ENCODE measurements at regions not wholly inside any gene's neighbourhood (a gene's known extent, or its start where the extent isn't known, plus 50 kb on each side); places are given as distances from the start of the nearest gene placed in this dataset.

DNA sequence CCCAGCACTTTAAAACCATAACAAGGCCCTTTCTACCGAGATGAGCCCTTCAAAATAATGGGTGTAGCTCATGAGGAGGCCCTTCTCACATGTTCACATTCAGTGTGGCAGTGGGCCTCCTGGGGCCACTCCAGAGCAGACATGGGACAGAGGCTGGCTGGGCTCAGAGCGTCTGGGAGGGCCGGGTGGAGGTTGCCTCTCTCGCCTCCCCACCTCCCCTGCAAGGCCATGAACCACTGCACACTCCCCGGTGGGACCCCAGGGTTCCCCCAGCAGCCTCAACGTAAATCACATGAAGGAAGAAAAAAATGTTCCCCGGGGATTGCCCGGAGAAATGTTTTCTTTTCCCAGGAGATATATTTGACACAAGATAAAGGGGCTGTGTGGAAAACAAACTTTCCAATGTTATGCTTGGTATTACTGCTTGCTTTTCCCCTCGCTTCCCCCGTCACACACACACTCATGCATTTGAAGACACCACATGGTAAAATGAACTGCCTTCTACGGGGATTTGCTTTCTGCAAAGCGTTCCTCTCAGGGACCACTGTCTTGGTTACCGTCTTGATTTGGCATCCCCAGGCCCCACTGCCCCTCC, 190.7 kb upstream of the CCND2 start:
- TF ChIP-seq, protein P1, sequence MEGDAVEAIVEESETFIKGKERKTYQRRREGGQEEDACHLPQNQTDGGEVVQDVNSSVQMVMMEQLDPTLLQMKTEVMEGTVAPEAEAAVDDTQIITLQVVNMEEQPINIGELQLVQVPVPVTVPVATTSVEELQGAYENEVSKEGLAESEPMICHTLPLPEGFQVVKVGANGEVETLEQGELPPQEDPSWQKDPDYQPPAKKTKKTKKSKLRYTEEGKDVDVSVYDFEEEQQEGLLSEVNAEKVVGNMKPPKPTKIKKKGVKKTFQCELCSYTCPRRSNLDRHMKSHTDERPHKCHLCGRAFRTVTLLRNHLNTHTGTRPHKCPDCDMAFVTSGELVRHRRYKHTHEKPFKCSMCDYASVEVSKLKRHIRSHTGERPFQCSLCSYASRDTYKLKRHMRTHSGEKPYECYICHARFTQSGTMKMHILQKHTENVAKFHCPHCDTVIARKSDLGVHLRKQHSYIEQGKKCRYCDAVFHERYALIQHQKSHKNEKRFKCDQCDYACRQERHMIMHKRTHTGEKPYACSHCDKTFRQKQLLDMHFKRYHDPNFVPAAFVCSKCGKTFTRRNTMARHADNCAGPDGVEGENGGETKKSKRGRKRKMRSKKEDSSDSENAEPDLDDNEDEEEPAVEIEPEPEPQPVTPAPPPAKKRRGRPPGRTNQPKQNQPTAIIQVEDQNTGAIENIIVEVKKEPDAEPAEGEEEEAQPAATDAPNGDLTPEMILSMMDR (IDR thresholded peaks at IDR 0.05) = no peak
- no peak for TF ChIP-seq POLR2A (IDR thresholded peaks at IDR 0.05)

Data from uterus (tissue), 2 donors.